ENCODE measurements at regions not wholly inside any gene's neighbourhood (a gene's known extent, or its start where the extent isn't known, plus 50 kb on each side); places are given as distances from the start of the nearest gene placed in this dataset.

DNA sequence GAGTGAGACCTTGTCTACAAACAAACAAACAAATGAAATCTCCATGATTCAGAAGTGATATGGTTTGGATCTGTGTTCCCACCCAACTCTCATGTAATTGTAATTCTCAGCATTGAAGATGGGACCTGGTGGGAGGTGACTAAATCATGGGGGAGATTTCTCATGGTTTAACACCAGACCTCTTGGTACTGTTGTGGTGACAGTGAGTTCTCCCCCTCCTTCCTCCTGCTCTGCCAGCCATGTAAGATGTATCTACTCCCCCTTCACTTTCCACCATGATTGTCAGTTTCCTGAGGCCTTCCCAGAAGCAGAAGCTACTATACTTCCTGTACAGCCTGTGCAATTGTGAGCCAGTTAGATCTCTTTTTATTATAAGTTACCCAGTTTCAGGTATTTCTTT lies 438.4 kb upstream of the THBS1 start:
- Histone ChIP-seq H3K14ac (ENCODE audit: insufficient read length) (no peak overlapping the region), H3K23me2 (ENCODE audit: low read depth, low read length) (no peaks in the 10 kb centered on the region; the same call in 1 of the 2 replicates), H3K36me3 (ENCODE audit: control insufficient read depth in 2 of 4, insufficient read depth in 4 of 4, low read length in 3 of 4) (no peaks in the 10 kb centered on the region), H2BK15ac (ENCODE audit: low read length) (no peak overlapping the region), H2AK5ac (ENCODE audit: low read depth, low read length) (no peak overlapping the region), H4K8ac (ENCODE audit: extremely low read depth, insufficient read depth, low read length) (no peak overlapping the region), H2BK5ac (ENCODE audit: low read depth, low read length) (no peak overlapping the region), H3K18ac (ENCODE audit: extremely low read depth, low read length) (no peak overlapping the region), H3K56ac (replicated peaks; ENCODE audit: insufficient read length, low read depth, low read length) (no peak overlapping the region), H3K9ac (replicated peaks in 1 of 4; ENCODE audit: extremely low read depth in 1 of 4, low read depth in 3 of 4, low read length in 3 of 4) (no peak overlapping the region), H4K20me1 (replicated peaks in 1 of 2; ENCODE audit: control insufficient read depth in 1 of 2, insufficient read depth in 2 of 2, low read length in 2 of 2) (no peaks in the 10 kb centered on the region), H3K4me2 (ENCODE audit: insufficient read depth in 1 of 2, low read depth in 2 of 2, low read length in 2 of 2) (no peak overlapping the region), H3K4ac (replicated peaks; ENCODE audit: insufficient read length, low read depth, low read length) (no peak overlapping the region), H4K91ac (replicated peaks; ENCODE audit: insufficient read length, low read length) (no peak overlapping the region), H3K27me3 (replicated peaks in 1 of 4; ENCODE audit: control insufficient read depth in 3 of 4, extremely low read depth in 1 of 4, insufficient read depth in 3 of 4, low read length in 3 of 4) (no peaks in the 10 kb centered on the region), H2BK12ac (ENCODE audit: low read depth, low read length) (no peak overlapping the region), H3K23ac (ENCODE audit: insufficient read length) (no peak overlapping the region), H3K27ac (ENCODE audit: low read depth, low read length) (no peak overlapping the region), H3K9me3 (ENCODE audit: insufficient read depth in 2 of 2, low read depth in 1 of 2, low read length in 1 of 2) (no peaks in the 10 kb centered on the region), H4K5ac (ENCODE audit: insufficient read length, low read depth, low read length) (no peak overlapping the region), H2BK20ac (ENCODE audit: low read length) (no peak overlapping the region), H3K4me1 (replicated peaks in 1 of 4; ENCODE audit: control insufficient read depth in 3 of 4, insufficient read depth in 4 of 4, low read length in 3 of 4) (no peaks in the 10 kb centered on the region), H3K79me1 (ENCODE audit: low read depth, low read length) (no peaks in the 10 kb centered on the region), H2AFZ (ENCODE audit: low read length) (no peak overlapping the region), H3K79me2 (ENCODE audit: control insufficient read depth in 1 of 2, insufficient read depth in 2 of 2, low read length in 2 of 2) (no peaks in the 10 kb centered on the region), H3K4me3 (ENCODE audit: extremely low read depth in 1 of 4, insufficient read depth in 2 of 4, low read depth in 3 of 4, low read length in 4 of 4) (no peak overlapping the region), H2BK120ac (replicated peaks; ENCODE audit: low read depth, low read length) (no peak overlapping the region)
- no peak for DNase-seq (ENCODE audit: low read depth in 1 of 2, low spot score in 2 of 2)
- CTCF ChIA-PET (ENCODE audit: partially characterized antibody): interaction anchor here (1.1 to 3.1 kb wide), 2 partner anchors 17 to 30 kb away, joined by 3 to 12 read pairs; no protein-coding TSS in a partner anchor
- POLR2A ChIA-PET (ENCODE audit: partially characterized antibody): no interaction called here
- FAIRE-seq: no peak
- TF ChIP-seq EGR1 (IDR thresholded peaks at IDR 0.05; ENCODE audit: borderline replicate concordance, low read depth, low read length) (no peak), NANOG (IDR thresholded peaks at IDR 0.05; ENCODE audit: insufficient read depth, low read depth, low read length, poor library complexity, severe bottlenecking) (no peak), TCF12 (IDR thresholded peaks at IDR 0.05; ENCODE audit: low read depth, low read length) (no peak), EZH2 (IDR thresholded peaks at IDR 0.05; ENCODE audit: low read depth, low read length, severe bottlenecking) (no peak), SIRT6 (IDR thresholded peaks at IDR 0.05; ENCODE audit: low read length) (no peak), TAF7 (optimal IDR thresholded peaks at IDR 0.05; ENCODE audit: borderline replicate concordance, low read depth, low read length) (no peak), RNF2 (IDR thresholded peaks at IDR 0.05; ENCODE audit: borderline replicate concordance, low read depth, low read length, missing control alignments, poor library complexity, severe bottlenecking) (no peak), PHF8 (conservative IDR thresholded peaks at IDR 0.05; ENCODE audit: low read depth, low read length) (no peak)
- TF ChIP-seq, protein P1, sequence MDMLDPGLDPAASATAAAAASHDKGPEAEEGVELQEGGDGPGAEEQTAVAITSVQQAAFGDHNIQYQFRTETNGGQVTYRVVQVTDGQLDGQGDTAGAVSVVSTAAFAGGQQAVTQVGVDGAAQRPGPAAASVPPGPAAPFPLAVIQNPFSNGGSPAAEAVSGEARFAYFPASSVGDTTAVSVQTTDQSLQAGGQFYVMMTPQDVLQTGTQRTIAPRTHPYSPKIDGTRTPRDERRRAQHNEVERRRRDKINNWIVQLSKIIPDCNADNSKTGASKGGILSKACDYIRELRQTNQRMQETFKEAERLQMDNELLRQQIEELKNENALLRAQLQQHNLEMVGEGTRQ (IDR thresholded peaks at IDR 0.05; ENCODE audit: low read length): no peak
